GM19238 (cell line): ENCODE measurements at regions not wholly inside any gene's neighbourhood (a gene's known extent, or its start where the extent isn't known, plus 50 kb on each side); places are given as distances from the start of the nearest gene placed in this dataset.
"Not testable (repeated sequence)": the region's sequence is repeated elsewhere in the genome, so short reads cannot be mapped to it uniquely, and the experiment has no call there.

Source experiments
- DNase-seq: peaks from one replicate; pipeline ENCODE4 v3.0.0; 2011; ENCODE audit warnings: low spot score; ENCODE audit not compliant: insufficient read length

DNA sequence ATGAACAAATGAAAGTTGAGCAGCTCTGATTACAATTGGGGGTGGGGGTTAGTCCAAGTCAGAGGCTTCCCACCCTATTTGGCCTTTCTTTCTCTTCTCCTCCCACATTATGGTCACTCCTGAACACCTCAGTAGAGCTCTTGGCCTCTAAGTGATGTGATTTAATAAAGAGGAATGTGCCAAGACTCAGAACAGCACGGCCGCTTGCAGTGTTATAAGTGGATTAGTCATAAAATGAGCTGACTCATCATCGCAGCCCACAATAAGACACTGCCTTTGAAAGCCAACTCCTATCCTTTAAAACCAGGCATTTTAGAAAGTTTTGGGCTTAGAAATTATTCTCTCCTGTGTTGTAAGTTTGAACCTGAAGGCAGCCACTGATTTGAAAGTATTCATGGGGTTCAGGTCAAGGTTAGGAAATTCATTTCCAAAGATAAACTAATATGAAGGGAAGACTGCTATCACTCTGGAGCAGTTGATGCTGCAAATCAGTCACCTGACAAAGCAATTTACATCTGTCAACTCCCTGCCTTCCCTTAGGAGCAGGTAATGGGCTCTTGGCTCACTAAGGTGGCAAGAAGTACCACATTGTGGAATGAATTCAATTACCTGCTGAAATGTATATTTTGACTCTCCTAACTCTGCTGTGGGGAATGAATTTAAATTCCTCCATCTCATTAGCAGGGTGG lies 283.6 kb upstream of the NMUR2 start:
- no peak for DNase-seq

DNA sequence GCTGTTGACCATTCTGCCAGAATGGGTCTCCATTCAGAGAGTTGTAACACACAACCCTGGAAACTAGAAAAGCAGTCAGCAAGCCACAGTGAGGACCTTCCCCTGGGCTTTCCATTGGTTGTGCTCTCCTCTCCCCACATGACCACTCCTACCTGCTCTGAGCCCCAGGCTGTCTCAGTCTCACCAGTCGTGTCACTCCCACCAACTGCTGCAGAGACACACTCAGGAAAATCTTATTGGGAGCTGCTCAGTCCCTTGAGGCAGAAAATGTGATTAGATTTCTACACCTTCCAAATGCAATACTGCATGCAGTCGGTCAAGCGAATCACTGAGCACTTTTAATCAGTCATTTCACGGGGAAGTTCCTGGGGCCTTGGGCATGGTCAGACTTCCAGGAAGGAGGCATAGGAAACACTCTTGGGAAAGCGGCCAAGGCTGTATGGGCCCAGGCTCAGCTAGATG lies 284.2 kb upstream of the NMUR2 start:
- DNase-seq: no peak

DNA sequence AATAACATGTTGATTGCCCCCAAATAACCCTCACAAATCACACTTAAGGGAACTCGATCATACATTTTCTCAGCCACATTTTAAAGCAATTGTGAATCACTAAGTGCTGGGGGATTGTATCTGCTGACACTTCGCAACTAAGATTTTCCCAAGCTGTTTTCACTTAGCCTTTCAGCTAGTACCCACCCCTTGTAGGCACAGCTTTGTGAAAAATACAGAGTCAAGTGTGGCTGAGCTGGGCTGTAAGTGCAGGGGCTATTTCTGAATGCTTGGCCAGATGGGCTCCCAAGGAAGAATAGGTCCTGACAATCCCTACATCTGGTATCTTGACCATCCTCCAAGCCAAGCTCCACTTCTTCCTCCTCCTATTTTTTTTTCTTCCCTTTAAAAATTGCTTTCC lies 289.2 kb upstream of the NMUR2 start:
- DNase-seq: no peak

DNA sequence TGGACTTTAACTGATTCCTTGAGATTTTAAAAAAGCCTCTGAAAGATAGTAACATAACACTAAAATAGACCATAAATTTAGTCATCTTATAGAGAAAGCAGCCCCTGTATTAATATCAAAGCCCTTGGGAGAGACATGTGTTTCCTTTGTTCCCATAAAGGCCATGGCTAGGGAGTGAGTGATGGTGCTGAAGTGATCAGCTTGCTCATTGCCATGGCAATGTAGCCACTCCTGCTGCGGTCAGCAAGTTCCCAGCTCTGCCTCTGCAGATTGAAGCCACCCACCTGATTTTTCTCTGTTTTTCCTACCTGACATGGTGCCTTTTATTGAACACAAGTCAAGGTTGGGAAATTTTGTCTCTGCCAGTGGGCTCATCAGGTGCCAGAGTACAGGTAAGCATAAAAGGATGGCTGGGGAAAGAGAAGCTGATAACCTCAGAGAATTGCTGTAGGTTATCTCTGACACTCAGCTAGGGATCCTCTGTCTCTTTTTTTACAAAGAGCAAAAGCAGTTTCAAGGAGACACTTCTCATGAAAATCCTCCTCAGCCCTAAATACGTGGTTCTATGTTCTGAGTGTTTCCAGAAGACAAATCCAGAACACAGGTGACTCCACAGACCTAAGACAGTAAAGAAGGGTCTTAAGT lies 296.3 kb upstream of the NMUR2 start:
- no peak for DNase-seq

DNA sequence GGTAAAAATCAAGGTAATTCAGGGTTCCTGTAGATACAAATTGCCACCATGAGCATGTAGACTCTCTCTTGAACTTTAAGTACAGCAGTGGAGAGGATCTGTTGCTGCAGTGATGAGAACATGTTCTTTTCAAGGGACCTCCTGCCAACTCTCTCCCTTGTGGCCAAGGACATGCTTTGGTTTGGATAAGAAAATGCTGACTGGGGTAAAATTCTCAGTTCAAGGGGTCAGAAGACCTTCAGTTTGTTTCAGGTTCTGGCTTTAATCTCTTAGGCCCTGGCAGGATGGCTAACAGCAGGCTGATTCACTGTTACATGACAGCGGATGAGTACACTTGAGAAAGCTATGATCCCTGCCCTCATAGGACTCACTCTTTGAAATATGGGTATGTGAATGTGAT lies 299.2 kb upstream of the NMUR2 start:
- no peak for DNase-seq

DNA sequence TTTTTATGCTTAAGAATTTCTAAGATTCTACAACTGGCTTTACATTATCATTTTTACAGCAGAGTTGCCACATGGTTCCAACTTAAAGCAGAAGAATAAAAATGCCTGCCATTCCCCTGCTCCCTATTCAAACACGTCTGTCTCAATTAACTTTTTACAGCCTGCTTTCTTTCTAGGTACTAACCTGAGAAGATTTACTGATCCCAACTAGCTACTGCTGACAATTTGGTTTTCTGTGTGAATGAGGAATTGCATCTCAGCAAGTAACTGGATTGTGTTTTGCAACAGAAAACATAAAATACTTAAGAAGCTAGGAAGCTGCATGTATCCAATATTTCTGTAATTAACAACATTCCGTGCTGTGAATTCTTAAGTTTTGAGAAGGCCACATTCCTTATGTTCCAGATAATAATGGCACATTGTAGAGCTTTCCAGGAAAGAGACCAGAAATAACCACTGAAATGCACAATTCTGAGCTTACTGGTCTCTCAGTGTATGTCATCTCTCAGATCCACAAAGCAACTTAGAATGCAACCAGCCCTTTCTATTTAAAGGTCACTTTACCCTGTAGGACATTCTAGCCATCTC lies 306.8 kb upstream of the NMUR2 start:
- no peak for DNase-seq

DNA sequence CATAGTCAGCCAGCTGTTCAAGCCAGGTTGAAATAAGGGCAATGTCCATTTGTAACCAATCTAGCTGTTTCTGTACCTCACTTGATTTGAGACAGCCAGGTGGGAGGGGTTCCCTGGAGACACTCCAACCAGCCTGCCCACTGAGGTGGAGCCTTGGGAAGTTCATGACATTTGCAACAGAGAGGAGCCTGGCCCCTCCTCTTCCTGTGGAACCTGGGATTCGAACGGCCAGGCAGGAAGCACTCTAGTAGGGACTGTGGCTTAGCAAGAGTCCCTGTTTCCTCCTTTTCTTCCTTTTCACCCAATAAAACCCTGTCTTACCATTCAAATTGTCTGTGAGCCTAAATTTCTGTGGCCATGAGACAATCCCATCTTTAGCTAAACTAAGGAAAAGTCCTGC lies 312.3 kb upstream of the NMUR2 start:
- no peak for DNase-seq

DNA sequence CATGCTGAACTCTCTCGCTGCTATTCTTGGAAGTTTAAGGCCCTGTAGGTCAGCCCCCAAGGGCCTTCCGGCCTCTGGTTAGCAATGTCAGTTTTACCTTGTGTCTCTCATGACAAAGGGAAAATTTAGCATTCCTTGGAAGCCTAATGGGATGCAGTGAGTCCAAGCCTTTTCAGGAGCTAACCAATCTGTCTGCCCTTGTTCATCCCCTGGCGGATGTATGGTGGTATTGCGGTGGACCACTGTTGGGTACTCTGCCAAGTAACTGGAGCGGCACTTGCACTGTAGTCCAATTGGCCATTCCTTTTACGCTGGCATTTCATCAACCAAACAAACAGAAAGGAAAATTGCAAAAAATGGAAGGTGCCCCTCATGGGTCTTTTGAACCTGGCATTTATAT lies 318.4 kb upstream of the NMUR2 start:
- no peak for DNase-seq

DNA sequence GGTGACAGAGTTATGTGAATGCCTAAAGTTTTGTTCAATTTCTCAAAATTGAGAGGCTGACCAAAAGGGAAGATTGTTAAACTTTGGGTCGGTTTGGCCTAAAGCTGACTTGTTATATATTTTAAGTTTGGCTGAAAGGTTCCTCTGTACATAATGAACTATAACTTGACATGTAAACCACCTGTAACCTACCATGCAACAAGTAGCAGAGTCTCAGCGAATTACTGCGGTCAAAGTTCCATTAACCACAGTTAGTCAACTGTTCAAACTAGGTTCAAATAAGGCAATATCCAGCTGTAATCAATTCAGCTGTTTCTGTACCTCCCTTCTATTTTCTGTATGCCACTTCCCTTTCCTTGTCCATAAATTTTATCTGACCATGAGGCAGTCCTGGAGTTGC lies 325.1 kb upstream of the NMUR2 start:
- DNase-seq: no peak

DNA sequence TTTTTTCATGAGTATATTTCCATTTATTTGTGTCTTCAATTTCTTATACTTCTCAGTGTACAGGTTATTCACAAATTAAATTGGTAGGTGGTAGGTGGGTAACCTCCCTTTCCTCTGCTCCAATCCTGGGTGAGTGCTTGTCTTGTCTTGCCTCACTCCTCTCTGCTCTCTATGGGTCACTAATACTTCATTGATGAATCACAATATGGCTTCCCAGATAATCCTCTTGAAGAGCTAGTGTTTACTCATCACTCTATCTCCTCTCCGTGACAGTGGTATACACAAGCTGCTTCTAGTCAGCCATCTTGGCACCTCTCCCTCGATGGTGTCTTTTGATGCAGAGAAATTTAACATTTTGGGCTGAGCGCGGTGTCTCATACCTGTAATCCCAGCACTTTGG lies 331.8 kb upstream of the NMUR2 start:
- no peak for DNase-seq

DNA sequence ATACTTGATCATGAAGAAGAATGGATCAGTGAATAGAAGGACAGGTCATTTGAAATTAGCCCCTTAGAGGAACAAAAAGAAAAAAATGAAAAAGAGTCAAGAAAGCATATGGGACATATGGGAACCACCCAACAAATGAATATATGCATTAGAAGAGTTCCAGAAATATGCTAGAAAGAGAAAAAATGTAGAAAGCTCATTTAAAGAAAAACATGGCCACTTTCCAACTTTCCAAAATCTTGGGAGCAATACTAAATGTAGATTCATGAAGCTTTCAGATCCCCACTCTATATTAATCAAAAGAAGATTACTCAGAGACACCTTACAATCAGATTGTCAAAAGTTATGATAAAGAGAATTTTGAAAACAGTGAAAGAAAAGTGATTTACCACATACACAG lies 334.8 kb upstream of the NMUR2 start:
- DNase-seq: no peak

DNA sequence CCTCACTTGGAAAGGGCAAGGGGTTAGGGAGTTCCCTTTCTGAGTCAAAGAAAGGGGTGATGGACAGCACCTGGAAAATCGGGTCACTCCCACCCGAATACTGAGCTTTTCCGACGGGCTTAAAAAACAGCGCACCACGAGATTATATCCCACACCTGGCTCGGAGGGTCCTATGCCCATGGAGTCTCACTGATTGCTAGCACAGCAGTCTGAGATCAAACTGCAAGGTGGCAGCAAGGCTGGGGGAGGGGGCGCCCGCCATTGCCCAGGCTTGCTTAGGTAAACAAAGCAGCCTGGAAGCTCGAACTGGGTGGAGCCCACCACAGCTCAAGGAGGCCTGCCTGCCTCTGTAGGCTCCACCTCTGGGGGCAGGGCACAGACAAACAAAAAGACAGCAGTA lies 336.0 kb upstream of the NMUR2 start:
- not testable (repeated sequence) for DNase-seq

DNA sequence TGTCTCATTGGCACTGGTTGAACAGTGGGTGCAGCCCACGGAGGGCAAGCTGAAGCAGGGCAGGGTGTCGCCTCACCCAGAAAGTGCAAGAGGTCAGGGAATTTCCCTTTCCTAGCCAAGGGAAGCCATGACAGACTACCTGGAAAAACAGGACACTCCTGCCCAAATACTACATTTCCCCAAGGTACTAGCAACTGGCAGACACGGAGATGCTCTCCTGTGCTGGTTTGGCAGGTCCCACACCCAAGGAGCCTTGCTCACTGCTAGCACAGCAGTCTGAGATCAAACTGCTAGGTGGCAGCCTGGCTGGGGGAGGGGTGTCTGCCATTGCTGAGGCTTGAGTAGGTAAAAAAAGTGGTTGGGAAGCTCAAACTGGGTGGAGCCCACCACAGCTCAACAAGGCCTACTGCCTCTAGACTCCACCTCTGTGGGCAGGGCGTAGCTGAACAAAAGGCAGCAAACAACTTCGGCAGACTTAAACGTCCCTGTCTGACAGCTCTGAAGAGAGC lies 382.7 kb upstream of the NMUR2 start:
- not testable (repeated sequence) for DNase-seq

DNA sequence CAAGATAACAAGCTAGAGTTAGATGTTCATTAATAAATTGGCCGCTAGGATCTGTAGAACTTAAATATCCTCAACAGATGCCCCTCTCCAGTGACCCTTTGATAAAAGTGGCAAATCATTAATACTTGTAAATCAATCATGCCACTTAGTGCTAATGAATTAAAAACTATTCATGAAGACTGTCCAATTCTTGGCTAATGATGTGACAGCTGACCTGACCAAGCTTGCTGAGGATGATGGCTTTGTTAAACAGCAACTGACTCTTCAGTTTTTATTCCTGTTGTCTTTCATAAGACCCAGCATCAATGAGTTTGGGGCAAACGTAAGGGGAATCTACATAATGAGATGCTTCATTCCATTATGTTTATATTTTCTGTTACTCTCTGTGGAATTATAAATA lies 396.8 kb upstream of the NMUR2 start:
- no peak for DNase-seq

DNA sequence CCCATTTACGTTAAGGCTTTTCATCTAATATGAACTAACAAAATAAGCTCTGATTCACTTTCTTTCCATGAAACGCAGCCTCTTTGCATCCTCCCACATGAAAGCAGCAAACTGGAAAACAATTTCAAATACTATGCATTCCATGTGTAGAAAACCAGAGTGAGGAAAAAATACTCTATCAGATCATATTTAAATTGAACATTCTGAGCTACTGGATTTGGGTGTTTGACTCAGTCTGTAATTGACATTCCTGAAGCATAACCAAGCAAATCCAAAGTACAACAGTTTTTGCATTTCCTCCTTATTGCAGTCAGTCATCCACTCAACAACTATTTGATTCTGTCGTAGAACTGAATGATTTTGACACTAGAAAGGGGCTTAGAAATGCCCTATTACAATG lies 399.1 kb upstream of the NMUR2 start:
- DNase-seq: no peak

DNA sequence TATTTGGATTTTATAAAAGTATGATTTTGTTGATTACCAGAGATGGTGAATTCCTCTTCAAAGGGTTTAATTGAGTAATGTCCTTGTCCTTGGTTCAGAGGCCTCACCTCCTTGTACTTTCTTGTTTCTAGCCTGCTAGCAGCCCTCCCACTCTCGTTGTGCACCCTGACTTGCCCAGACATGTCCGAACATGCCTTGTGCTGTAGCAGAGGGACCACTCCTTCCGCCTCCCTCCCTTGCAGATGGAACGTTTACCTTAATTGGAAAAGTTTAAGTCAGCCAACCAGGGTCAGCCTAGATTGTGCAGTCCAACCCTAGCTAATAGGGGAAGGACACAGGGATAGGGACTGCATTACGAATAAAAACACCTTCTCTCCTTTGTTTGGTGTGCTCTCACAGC lies 406.9 kb upstream of the NMUR2 start:
- DNase-seq: no peak

DNA sequence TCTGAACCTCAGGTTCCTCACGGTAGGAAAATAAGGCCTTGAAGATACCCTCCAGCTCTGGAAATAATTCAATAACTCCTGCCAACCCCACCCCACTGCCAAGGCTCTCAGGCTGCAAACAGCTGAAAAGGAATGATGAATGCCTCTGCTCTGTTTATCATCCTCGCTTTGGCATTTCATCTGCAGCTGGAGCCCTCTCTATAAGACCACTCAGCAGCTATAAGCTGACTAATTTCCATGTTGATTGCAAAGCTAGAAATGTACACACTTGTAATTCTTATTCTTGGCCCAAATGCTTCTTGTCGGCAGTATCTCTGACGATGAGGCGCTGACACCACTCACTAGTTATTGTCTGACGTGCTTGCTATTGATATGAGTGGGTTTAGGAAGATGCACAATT lies 408.4 kb upstream of the NMUR2 start:
- no peak for DNase-seq

DNA sequence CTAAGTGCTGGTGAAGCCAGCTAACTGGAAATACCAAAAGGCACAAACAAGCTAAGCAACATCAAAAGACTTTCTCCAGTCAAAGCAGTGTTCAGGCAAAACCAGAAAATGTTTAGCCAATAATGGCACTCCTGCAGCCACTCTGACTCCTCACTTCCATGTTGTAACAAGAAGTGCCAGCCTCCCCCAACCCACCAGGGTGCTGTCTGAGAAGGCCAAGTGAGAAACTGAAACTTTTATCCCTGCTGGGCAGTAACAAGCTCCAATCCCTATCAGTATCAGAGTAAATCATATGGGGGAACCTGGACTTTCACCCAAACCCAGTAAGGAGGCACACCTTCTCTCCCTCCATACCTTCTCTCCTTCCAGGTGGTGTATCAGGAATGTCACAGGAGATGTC lies 414.8 kb upstream of the NMUR2 start:
- no peak for DNase-seq

DNA sequence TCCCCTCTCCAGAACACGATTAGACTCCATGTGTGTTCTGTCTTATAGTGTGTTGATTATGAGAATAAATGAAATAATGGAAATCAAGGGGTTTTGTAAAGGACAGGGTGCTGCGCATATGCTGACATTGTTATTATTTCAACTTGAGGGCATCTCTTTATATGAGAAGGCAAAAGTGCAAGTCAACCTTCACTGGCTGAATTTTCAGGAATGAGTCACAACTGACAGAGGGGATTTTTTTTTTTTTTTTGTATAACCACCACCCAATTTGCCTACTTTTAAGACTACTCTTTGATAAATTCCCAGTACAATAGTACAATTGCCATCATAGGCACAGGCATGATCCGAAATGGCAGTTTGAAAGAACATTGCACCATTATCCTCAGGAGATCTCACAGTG lies 419.2 kb upstream of the NMUR2 start:
- DNase-seq: no peak

DNA sequence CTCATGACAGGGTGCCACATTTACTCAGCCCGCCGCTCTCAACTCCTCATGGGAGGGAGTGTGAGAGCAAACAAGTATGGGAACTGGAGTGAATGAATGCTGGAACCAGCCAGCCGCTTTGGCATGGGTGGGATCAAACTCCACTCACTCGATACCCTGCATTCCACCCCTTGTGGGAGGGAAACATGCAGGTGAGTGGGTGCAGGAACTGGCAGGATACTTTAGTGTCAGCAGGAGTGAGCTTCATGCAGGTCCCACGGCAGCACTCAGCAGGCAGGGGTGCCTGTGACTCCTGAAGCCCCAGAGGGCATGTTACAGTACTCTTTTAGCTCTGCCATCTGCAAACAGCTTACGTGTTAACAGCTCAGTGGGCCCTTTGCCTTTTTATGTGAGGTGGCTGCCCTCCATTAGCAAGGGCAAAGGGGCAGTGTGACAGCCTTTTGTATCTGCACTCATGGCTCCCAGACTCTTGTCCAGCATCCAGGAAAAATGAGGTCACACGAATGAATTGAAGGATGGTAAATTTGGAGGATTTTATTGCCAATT lies 433.2 kb upstream of the NMUR2 start:
- no peak for DNase-seq

DNA sequence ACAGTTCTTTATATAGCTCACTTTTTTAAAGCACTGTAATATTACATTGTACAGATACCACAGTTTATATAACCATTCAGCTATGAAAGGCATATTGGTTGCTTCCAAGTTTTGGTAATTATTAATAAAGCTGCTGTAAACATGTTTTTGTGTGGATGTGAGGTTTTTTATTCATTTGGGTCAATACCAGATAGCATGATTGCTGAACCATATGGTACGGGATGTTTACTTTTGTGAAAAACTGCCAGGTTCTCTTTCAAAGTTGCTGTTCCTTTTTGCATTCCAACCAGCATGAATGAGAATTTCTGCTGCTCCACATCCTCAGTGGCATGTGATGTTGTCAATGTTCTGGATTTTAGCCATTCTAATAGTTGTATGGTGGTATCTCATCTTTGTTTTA lies 439.6 kb upstream of the NMUR2 start:
- DNase-seq: no peak

DNA sequence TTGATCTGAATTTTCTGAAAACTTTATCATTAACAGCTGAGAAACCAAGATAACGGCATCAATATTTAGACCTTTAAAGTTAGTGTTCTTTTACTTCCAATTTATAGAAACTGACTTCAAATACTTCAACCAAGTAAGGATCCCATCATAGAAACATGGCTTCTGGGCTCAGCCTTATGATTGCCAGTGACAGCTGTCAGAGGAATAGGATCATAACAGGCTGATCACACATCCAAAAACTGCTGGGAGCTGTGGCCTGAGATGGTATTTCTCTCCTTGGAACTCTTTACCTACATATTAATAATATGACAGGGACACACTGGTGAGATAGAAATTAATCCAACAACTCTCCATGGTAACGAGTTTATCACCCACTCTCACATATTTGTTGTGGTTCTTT lies 448.3 kb upstream of the NMUR2 start:
- DNase-seq: no peak

DNA sequence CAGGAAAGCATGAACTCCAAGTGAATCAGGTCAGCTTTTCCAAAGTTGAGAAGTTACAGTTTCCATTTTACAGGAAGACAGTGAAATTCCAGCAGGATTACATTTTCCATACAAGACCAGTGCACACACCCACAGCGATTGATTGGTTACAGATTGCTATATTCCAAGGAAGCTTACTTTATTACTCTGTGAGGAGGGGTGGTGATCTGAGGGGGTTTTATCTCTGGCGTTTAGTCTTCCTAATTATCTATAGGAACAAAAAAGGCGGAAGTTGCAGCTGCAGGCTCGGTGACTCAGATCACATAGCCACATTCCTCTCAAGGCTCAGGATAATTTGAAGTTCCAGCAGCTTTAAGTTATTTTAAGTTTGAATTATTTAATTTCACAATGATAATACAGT lies 450.4 kb upstream of the NMUR2 start:
- no peak for DNase-seq
